Urinary bladder (tissue), 3 donors: ENCODE measurements at regions not wholly inside any gene's neighbourhood (a gene's known extent, or its start where the extent isn't known, plus 50 kb on each side); places are given as distances from the start of the nearest gene placed in this dataset.

Experiments used
- DNase-seq: peaks from one replicate; pipeline ENCODE4 v3.0.0-alpha.2; 2015; ENCODE audit errors: extremely low spot score
- H3K27ac ChIP-seq: one replicate; pipeline ENCODE4 v1.5.1; 2013; ENCODE audit warnings: low read depth, mild to moderate bottlenecking, moderate library complexity
- H3K36me3 ChIP-seq: one replicate; pipeline ENCODE4 v1.6.1; 2013; ENCODE audit warnings: mild to moderate bottlenecking, moderate library complexity; ENCODE audit not compliant: insufficient read depth
- H3K4me1 ChIP-seq: one replicate; pipeline ENCODE4 v1.6.1; 2013; ENCODE audit warnings: mild to moderate bottlenecking, moderate library complexity; ENCODE audit not compliant: insufficient read depth
- H3K4me3 ChIP-seq: one replicate; pipeline ENCODE4 v1.5.1; 2013; ENCODE audit warnings: low read depth, low read length
- WGBS: extraction: QIAGEN DNeasy Blood & Tissue Kit; methylation state at CpG from one replicate; pipeline ENCODE4 v1.1.7; 2013; 5-methylcytosine and 5-hydroxymethylcytosine counted together
- donor health status: healthy with polysubstance abuse.
- donor health status: healthy.

DNA sequence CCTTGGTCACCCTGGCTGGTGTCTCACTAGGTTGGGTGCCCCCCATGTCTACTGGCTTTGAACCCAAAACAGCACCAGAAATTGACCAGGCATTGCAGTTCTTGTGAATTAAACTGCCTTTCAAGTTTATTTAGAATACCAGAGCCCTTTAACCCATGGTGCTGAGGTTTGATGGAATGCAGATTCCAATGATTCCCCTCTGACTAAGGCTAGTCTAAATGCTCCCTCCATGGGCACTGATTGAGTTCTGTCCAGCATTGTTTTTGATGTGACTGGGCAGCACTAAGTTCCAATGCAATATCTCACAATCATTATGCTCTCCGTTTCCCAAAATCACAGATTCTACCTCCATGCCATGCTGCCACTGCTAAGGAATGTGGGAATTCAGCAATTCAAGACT, 1047.4 kb upstream of the LRRN3 start:
- H3K36me3 ChIP-seq = no peaks in the 10 kb centered on the region
- no peak overlapping the region for H3K4me3 ChIP-seq
- WGBS = 95% methylated on average over 1 of the region's 1 CpG
- no peaks in the 10 kb centered on the region for H3K4me1 ChIP-seq
- no peak for DNase-seq
- H3K27ac ChIP-seq = no peak overlapping the region

DNA sequence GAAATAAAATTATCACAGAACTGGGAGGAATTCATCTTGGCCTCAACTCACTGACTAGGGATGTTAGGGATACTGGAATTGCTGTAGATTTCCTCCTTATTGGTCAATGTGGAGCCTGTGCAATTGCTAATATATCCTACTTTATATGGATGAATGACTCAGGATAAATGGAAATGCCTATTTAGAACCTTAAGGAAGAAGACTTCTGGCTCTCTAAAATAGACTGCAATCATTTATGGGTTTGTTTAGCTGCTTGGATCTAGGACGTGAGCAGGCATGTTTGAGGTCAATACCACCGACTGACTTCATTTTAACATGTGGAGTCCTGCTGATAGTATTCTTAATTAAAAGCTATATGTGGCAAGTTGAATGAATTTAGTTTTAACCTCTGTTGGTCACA, 1040.1 kb upstream of the LRRN3 start:
- Histone ChIP-seq H3K4me3 (no peak overlapping the region), H3K4me1 (no peaks in the 10 kb centered on the region), H3K36me3 (no peaks in the 10 kb centered on the region), H3K27ac (no peak overlapping the region)
- 28% methylated on average over 2 of the region's 2 CpGs for WGBS
- DNase-seq = no peak

DNA sequence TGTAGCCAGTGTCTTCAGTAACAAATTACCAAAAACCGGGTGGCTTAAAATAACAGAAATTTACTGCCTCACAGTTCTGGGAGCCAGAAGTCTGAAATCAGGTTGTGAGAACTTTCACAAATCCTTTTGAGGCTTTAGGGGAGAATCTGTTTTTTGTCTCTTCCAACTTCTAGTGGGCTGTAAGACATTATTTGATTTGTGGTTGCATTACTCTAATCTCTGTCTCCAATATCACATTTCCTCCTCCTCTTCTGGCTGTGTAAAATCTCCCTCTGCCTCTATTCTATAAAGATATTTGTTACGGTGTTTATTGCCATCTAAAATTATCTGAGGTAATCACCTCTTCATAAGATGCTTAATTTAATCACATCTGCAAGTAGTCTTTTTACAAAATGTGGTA, 1039.6 kb upstream of the LRRN3 start:
- no peaks in the 10 kb centered on the region for H3K36me3 ChIP-seq
- DNase-seq = no peak
- H3K4me3 ChIP-seq = no peak overlapping the region
- H3K4me1 ChIP-seq = no peaks in the 10 kb centered on the region
- WGBS = 20% methylated on average over 2 of the region's 2 CpGs
- no peak overlapping the region for H3K27ac ChIP-seq

DNA sequence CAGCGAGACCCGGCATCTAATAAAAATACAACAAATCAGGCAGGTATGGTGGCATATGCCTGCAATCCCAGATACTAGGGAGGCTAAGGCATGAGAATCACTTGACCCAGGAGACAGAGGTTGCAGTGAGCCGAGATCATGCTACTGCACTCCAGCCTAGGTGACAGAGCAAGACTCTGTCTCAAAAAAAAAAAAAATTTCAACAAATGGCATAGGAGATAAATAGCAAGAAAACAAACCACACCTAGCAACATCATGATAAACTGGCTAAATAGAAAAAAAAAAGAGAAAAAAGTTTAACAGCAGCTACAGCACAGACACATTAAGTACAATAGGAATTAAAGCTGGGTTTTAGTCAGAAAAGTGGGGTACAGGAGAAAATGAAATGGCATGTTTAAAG, 1034.6 kb upstream of the LRRN3 start:
- 84% methylated on average over 3 of the region's 3 CpGs for WGBS
- DNase-seq = no peak
- Histone ChIP-seq H3K36me3 (no peaks in the 10 kb centered on the region), H3K27ac (no peak overlapping the region), H3K4me3 (no peak overlapping the region), H3K4me1 (no peaks in the 10 kb centered on the region)

DNA sequence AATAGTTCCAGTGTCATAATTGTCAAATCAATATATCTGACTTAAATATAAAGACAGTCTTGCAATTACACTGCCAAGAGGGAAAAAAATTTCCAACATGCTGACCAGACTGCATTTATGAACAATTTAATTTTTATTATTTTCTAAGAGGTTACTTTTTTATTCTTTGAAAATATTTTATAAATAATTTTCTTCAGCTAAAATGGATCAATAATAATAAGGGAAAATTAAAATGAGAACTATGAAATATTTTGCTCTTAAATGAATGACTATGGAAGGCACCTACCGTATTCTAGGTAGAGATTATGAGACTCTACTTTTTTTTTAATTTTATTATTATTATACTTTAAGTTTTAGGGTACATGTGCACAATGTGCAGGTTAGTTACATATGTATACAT, 1032.5 kb upstream of the LRRN3 start:
- no peak for DNase-seq
- Histone ChIP-seq H3K27ac (no peak overlapping the region), H3K4me3 (no peak overlapping the region), H3K4me1 (no peaks in the 10 kb centered on the region), H3K36me3 (no peaks in the 10 kb centered on the region)
- 97% methylated on average over 1 of the region's 1 CpG for WGBS

DNA sequence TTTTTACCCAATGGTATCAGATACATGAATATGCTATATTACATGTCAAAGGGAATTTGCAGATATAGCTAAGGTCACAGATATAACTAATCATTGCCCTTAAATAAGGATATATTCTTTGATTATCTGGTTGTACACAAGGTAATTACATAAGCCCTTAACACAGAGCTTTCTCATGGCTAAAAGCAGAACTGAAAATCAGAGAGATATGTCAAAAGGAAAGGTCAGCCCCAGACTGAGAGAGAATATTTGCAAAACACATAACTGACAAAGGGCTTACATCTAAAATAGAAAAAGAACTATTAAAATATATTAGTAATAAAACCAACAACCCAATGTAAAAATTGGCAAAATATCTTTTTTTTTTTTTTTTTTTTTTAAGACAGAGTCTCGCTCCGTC, 1029.5 kb upstream of the LRRN3 start:
- Histone ChIP-seq H3K36me3 (no peaks in the 10 kb centered on the region), H3K27ac (no peak overlapping the region), H3K4me3 (no peak overlapping the region), H3K4me1 (no peaks in the 10 kb centered on the region)
- no peak for DNase-seq
- 100% methylated on average over 2 of the region's 2 CpGs for WGBS

DNA sequence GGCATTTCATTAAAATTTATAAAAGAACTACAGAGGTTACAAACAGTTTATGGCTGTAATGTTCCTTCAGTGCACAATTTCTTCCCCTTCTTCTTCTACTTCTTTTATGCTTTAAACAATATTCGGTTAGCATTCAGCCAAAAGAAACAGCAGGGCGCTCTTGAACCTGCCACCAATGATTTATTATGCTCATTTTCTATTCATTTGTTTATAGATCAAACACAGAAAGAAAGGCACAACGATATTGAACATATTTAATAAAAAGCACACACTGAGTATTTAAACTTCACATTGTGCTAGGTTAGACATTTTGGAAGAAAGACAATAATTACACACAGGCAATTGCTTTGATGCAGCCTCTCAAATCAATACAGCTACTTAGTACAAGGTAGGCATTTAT, 1025.8 kb upstream of the LRRN3 start:
- DNase-seq = no peak
- Histone ChIP-seq H3K4me1 (no peaks in the 10 kb centered on the region), H3K4me3 (no peak overlapping the region), H3K27ac (no peak overlapping the region), H3K36me3 (no peaks in the 10 kb centered on the region)
- 60% methylated on average over 3 of the region's 3 CpGs for WGBS

DNA sequence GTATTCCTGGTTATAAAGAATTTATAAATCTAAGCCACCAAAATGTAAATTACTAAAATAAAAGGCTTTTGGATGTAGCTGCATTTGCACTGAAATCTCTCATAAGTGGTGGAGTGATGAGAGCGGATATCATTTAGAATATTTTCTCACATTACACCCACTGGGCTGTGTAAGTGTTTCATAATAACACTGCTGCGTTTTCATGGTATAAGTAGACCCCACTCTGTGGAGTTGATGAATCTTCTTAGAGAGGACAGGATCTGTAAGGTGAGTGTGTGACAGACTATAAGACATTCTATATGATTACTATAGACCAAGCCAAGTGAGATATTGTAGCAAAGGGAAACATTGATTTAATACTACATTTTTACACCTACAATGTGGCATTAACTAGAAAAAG, 1024.1 kb upstream of the LRRN3 start:
- Histone ChIP-seq H3K4me1 (no peaks in the 10 kb centered on the region), H3K36me3 (no peaks in the 10 kb centered on the region), H3K4me3 (no peak overlapping the region), H3K27ac (no peak overlapping the region)
- 97% methylated on average over 2 of the region's 2 CpGs for WGBS
- DNase-seq = no peak

DNA sequence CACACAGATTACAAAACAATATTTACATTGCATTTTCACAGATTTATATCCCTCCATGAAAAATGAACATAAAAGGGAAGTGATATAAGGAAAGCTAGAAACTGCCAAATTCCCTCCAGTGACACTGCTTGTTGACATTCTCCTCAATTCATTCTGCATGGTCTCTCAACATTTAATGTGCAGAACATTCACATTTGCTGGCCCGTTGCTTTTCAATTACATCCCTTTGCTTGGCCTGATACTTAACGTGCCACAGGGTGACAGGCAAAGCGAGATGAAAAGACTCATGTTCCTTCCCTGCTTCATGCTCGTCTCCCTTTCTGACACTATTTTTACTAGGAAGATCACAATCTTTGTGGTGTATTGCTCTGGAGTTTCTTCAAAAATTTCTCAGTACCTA, 1019.7 kb upstream of the LRRN3 start:
- no peaks in the 10 kb centered on the region for H3K36me3 ChIP-seq
- DNase-seq = no peak
- 70% methylated on average over 4 of the region's 4 CpGs for WGBS

DNA sequence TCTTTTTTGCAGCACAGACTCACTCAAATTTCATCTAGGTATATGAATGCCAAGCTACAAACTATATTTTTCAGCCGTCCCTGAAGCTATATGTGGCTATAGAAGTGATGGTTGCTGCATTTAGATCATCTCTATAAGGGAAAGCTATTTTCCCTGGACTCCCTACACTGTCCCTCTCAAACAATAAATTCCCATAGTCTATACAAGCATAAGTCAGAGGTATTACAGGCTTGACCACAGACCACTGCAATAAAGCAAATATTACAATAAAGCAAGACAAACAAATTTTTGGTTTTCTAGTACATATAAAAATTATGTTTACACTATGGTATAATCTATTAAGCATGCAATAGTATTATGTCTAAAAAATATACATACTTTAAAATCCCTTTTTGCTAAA, 1015.5 kb upstream of the LRRN3 start:
- H3K36me3 ChIP-seq = no peaks in the 10 kb centered on the region
- H3K4me1 ChIP-seq = no peaks in the 10 kb centered on the region
- H3K4me3 ChIP-seq = no peak overlapping the region
- H3K27ac ChIP-seq = no peak overlapping the region
- no peak for DNase-seq
- 88% methylated on average over 1 of the region's 1 CpG for WGBS

More for the DNA sequence above, 1019.7 kb upstream of the LRRN3 start:
- H3K27ac ChIP-seq = no peak overlapping the region
- H3K4me1 ChIP-seq = no peaks in the 10 kb centered on the region
- H3K4me3 ChIP-seq = no peak overlapping the region

DNA sequence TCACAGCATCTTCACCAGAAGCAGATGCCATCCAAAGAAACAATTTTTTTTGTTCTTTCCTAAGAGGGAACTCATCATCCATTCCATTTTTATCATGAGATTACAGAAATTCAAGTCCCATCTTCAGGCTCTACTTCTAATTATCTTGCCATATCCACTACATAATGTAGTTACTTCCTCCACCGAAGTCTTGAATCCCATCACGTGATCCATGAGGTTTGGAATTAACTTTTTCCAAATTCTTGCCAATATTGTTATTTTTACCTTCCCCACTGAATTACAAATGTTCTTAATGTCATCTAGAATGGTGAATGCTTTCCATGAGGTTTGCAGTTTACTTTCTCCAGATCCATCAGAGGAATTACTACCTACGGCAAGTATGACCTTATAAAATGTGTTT, 1014.7 kb upstream of the LRRN3 start:
- Histone ChIP-seq H3K36me3 (no peaks in the 10 kb centered on the region), H3K4me1 (no peaks in the 10 kb centered on the region), H3K4me3 (no peak overlapping the region), H3K27ac (no peak overlapping the region)
- WGBS = 96% methylated on average over 3 of the region's 3 CpGs
- no peak for DNase-seq

DNA sequence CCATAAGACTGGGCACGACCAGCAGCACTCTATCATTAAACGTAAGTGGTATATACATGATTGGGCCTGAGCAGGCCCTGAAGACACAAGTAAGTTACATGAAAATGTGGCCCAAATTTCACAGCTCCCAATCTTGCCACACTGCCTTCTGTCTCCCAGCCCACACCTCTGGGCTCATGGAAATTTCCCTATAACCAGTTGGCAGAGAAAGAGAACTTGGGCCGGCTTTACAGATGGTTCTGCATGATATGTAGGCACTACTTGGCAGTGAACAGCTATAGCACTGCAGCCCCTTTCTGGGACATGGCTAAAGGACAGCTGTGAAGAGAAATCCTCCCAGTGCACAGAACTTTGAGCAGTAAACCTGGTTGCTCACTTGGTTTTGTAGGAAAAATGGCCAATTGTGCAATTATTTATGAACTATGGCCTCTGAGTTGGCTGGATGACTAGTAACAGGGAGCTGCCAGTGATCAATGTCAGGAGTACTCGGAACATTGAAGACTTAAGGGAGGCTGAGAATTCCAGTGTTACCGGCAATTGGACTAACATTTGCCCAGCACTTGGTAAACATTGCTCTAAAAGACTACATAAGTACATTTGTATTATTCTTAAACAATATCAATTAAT, 1006.6 kb upstream of the LRRN3 start:
- Histone ChIP-seq H3K4me1 (no peaks in the 10 kb centered on the region), H3K27ac (no peak overlapping the region), H3K4me3 (no peak overlapping the region), H3K36me3 (no peaks in the 10 kb centered on the region)
- 85% methylated on average over 5 of the region's 5 CpGs for WGBS
- no peak for DNase-seq

DNA sequence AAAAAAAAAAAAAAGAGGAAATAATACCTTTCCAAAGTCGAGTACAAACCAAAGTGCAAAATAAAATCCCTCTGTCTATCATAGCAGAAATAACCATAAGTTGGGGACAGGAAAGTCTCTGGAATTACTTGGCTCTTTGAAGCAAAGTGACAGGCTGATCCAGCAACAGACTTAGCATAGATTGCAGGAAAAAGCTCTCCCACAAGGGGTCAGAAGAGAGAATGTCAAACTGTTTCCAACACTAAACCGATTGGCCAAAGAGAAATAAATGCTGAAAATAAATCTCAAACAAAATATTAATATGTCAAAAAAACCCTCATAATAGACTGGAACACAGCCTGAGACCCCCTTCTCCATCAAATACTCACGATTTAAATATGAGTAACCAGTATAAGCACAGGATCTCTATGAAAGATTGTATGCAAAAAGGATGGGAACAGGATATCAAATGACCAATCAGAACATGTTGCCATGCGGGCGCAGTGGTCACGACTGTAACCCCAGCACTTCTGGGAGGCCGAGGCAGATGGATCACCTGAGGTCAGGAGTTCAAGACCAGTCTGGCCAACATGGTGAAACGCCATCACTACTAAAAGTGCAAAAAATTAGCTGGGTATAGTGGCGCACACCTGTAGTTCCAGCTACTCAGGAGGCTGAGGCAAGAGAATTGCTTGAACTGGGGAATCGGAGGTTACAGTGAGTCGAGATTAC, 1000.7 kb upstream of the LRRN3 start:
- no peak for DNase-seq
- H3K27ac ChIP-seq = no peak overlapping the region
- H3K36me3 ChIP-seq = no peaks in the 10 kb centered on the region
- no peak overlapping the region for H3K4me3 ChIP-seq
- WGBS = 92% methylated on average over 11 of the region's 11 CpGs
- no peaks in the 10 kb centered on the region for H3K4me1 ChIP-seq

DNA sequence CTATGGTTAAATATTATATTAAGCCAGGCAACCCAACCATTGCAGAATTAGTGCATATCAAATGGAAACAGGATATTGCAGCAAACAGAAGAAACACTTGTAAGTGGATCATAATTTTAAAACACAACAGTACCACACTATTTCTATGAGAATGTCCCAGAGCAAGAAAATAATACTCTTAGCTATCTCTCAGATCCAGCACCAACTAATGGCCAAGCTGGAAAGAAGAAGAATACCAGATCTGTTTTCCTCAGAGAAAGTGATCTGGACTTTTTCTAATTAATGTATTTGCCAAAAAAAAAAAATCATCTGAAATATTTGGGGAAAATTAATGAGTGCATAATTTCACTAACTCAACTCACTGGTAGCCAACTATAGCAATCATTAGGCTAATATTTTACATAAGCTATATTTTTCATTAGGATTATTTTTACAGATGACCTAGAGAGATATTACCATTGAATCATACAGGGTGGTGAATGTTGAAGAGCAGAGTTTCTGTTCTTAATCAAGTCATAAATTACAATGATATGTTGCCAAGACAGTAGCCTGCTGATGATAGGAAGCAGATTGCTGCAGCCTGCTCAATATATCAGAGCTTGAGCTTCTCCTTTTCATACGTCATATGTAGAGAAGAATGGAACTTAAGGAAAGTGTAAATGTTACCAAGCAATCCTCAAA, 995.4 kb upstream of the LRRN3 start:
- H3K27ac ChIP-seq = no peak overlapping the region
- H3K4me1 ChIP-seq = no peaks in the 10 kb centered on the region
- no peaks in the 10 kb centered on the region for H3K36me3 ChIP-seq
- no peak overlapping the region for H3K4me3 ChIP-seq
- WGBS = 26% methylated on average over 1 of the region's 1 CpG
- peak; percentile 2 for DNase-seq
